ENCODE measurements at regions not wholly inside any gene's neighbourhood (a gene's known extent, or its start where the extent isn't known, plus 50 kb on each side); places are given as distances from the start of the nearest gene placed in this dataset.

DNA sequence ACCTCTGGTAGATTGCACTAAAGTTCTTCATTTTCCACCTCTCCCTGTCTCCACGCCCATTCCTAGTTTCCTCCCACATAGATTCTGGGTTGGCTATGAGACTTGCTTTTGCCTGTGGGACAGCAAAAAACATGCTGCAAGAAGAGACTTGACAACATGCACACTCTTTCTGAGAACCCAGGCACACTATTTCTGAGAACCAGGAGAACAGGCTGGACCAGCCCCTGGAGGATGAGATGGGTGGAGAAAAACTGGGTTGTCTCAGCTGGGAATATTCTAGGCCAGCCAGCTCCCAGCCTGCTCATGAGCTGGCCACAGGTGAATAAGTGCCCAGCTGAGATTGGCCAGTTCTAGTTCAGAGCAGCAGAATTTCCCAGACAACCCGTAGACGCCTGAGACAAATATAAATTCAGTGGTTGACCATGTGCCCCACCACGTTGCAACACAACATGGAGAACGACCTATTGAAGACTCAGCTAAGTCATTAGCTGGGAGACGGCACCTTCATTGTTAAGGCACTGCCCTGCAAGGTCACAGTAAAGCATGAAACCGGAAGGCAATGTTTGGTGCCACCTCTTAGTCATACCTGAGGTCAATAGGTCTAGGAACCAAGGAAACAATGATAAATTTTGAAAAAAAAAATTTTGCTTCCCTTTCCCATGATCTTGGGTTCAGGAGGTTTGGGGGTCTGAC lies 92.7 kb upstream of the AKR1E2 start:
- no peak for DNase-seq (ENCODE audit: low spot score)

GRCh38 chr10:4730998-4731397 lies 95.0 kb upstream of the AKR1E2 start:
- DNase-seq (ENCODE audit: low spot score): no peak

DNA sequence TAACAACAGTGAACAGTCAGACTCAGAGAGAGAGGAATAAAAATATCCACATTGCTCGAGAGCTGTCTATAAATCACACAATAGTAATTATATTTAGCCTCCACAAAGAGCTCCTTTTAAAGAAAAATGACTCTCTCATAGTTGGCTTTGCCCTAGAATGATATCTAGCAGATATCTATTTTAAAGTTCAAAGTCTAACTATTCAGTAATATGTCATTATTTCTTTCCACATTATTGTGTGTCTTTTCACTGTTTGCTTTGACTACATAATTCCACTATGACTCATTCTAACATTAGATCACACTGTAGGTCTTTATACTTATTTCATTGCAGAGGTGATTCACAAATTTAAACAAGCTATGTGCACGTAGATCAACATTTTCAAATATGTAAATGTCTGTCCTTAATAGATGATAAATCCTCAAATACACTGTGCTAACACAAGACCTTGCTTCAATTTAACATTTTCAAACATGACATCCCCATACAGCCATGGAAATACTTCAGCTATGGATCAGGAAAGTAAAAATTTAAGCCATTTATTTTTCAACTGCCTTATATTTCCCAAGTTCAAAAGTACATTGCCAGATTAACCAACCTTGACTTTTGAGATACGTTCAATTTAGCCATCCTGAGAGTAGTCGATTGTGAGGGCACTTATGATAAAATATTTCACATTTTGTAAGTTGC lies 99.9 kb upstream of the AKR1E2 start:
- DNase-seq (ENCODE audit: low spot score): no peak

GRCh38 chr10:4723860-4724259 lies 102.1 kb upstream of the AKR1E2 start:
- no peak for DNase-seq (ENCODE audit: low spot score)

DNA sequence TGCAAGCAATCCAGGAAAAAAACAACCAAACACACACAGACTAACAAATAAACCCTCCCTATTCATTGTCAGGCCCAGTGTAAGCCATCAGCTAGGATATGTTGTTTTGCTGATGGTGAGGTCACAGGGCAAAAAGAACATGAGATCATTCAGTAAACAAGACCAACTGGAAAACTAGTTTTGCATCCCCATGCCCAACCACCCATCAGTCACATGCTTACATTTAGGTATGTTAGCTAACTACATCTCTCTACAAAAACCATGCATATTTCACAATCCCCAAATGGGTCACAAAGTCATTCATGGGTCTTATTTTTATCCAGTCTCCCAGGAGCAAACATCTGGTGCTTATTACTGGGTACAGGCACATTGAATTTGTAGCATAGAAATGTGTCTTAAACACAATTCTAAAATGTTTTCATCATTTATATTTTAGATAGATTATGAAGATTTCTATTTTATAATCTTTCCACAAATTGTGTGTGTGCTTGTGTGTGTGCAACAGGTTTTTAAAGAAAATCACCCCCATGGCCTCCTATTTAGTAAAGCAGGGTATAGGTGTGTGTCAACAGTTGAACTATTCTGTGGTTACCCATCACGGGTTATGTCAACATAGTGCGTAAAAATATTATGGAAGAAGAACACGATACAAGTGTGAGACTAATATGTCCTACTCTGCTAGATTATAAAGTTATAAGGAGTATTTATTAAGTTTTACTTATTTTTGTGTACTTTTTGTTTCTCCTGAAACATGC lies 103.8 kb upstream of the AKR1E2 start:
- no peak for DNase-seq (ENCODE audit: low spot score)

- DNase-seq (ENCODE audit: low spot score): no peak
These were observed 105.5 kb upstream of the AKR1E2 start for GRCh38 chr10:4720463-4720862.

DNA sequence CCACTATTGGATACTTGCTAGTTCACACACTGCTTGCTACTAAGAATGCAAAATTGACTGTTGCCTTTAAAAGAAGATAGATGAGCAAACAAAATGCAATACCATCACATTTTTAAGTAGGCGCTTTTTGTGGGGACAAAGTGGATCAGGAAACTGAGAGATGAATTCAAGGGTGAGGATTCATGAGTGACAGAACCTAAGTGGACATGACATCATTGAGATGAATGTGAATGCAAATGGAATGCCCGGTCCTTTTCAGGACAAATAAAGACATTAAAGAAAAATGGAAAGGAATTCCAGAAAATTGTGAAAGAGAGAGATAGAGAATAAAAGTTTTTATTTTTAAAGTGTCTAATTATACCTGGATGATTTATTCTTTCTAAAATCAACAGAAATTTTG lies 106.3 kb upstream of the AKR1E2 start:
- DNase-seq (ENCODE audit: low spot score): no peak

GRCh38 chr10:4719036-4719435 lies 107.0 kb upstream of the AKR1E2 start:
- DNase-seq (ENCODE audit: low spot score): no peak

- no peak for DNase-seq (ENCODE audit: low spot score)
These were observed 107.5 kb upstream of the AKR1E2 start for GRCh38 chr10:4718544-4718943.

DNA sequence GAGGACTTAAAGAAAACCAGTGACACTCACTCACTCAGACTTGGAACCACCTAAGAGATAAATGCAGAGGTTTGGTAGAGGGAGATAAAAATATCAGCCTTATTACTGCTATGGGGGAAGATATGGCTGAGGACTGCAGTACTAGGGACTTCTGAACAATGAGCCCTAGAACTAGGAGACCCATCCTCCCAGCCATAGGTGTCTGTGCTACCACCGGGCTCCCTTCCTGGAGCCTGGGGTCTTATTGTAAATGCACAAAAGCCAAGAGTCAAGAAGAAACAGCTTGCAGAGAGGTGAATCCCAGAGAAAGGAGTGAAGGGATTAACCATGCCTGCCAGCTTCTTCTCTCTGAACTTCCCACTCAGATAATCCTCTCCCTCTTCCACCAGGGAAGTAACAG lies 108.3 kb upstream of the AKR1E2 start:
- no peak for DNase-seq (ENCODE audit: low spot score)

DNA sequence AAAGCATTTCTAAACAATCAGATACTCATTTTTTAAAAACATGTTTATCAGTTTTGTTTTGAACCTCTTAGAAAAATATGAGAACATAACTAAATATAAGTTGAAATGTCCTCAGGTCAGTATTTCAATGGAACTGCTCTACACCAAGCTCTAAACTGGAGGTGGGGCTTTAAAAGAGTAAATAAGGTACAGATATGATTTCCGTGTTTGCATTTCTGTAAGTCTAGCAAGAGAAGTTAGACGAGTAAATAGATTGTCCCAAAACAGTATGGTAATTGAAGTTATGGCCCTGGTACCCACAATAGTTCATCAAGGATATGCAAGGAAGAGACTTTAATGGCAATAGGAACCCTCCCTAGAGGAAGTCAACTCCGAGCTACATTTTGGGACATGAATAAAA lies 115.1 kb upstream of the AKR1E2 start:
- DNase-seq (ENCODE audit: low spot score): no peak

DNA sequence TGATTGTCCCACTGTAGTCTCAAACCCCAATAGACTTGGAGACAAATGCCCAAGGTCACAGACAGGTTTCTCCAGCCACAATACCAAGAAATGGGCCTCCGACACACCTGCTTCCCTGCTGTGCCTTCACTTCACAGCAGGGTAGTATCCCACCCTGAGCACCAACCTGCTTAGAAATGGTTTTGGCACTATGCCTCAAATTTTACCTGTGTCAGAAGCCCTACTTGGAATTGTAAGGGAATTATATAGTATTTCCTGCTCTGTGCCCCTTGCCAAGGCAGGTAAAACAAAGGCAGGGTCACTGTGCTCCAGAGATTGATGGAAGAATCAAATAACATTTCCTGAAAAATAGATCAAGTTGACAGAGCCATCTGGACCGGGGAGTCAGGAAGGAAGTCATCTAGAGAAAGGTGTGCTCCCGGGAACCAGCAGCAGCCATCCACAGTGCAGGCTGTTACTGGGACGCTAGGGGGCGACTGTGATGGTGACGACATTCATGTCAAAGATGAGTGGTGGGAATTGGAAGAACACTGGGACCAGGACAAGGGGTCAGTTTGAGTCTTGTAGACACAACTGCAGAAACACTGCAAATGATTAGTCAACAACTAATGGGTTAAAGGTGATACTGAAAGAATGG lies 117.8 kb upstream of the AKR1E2 start:
- DNase-seq (ENCODE audit: low spot score): peak; percentile 52

DNA sequence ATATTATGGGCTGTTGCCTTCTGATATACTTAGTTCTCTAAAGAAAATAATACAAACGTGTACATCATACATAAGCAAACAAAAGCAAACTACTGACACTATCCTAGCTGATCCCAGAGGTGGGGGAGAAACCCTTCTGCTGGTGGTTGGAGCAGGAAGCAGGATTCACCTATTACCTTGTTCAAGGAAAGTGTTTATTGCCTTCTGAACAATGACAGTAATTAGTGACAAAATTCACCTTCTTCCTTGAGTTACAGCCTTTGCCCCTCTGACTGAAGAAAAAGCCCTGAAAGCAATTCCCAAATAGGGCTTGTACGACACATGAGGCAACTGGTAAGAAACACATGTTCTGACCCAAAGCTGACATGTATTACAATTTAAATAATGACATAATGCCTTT lies 118.8 kb upstream of the AKR1E2 start:
- no peak for DNase-seq (ENCODE audit: low spot score)

- DNase-seq (ENCODE audit: low spot score): no peak
These were observed 121.9 kb upstream of the AKR1E2 start for GRCh38 chr10:4704034-4704545.

GRCh38 chr10:4701016-4701415 lies 125.0 kb upstream of the AKR1E2 start:
- no peak for DNase-seq (ENCODE audit: low spot score)

GRCh38 chr10:4699950-4700730 lies 125.9 kb upstream of the AKR1E2 start:
- DNase-seq (ENCODE audit: low spot score): no peak

GRCh38 chr10:4698075-4698474 lies 127.9 kb upstream of the AKR1E2 start:
- DNase-seq (ENCODE audit: low spot score): no peak

DNA sequence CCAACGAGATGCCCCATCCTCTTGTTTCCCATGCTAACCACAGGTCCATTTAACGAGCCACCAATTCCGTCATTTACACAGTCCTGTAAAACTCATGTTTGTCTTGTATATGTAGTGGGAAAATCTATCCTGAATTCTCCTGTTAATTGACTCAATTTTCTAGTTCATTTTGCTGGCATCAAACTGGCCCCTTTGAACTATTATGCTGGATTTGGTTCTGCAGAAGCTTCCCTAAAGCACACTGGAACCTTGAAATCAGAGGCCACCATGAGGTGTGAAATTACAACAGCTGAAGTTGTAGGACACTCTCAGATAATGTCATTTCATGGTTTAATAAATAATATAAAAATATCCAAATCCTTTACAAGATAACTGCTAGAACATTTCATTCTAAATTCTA lies 129.8 kb upstream of the AKR1E2 start:
- no peak for DNase-seq (ENCODE audit: low spot score)

- no peak for DNase-seq (ENCODE audit: low spot score)
These were observed 132.0 kb upstream of the AKR1E2 start for GRCh38 chr10:4693967-4694366.

- DNase-seq (ENCODE audit: low spot score): no peak
These were observed 133.8 kb upstream of the AKR1E2 start for GRCh38 chr10:4692206-4692605.

GRCh38 chr10:4691776-4692175 lies 134.2 kb upstream of the AKR1E2 start:
- no peak for DNase-seq (ENCODE audit: low spot score)

GRCh38 chr10:4691301-4691700 lies 134.7 kb upstream of the AKR1E2 start:
- no peak for DNase-seq (ENCODE audit: low spot score)

Measured in ecto neural progenitor cell (in vitro differentiated cells).